MM.1S (cell line): ENCODE measurements at regions not wholly inside any gene's neighbourhood (a gene's known extent, or its start where the extent isn't known, plus 50 kb on each side); places are given as distances from the start of the nearest gene placed in this dataset.

Experiments used
- DNase-seq: peaks from one replicate; pipeline ENCODE4 v3.0.0-alpha.2; 2015
- H2AFZ ChIP-seq: fragments of 300-600 bp; sonication (generic); 2 replicates; pipeline ENCODE4 v1.6.0; 2016; ENCODE audit warnings: antibody characterized with exemption, low read length
- H3F3A ChIP-seq: fragments of 300-600 bp; sonication (generic); 2 replicates; pipeline ENCODE4 v1.6.1; 2016; ENCODE audit warnings: mild to moderate bottlenecking, antibody characterized with exemption, low read length, moderate library complexity, mixed read lengths; ENCODE audit not compliant: insufficient read depth
- H3K27ac ChIP-seq: fragments of 300-600 bp; sonication (generic); 2 replicates; pipeline ENCODE4 v1.5.1; 2016; ENCODE audit warnings: mild to moderate bottlenecking, low read length
- H3K27me3 ChIP-seq: fragments of 300-600 bp; sonication (generic); replicated peaks from 2 replicates; pipeline ENCODE4 v1.6.0; 2016; ENCODE audit warnings: low read length; ENCODE audit not compliant: insufficient read depth
- H3K36me3 ChIP-seq: fragments of 300-600 bp; sonication (generic); replicated peaks from 2 replicates; pipeline ENCODE4 v1.6.1; 2016; ENCODE audit warnings: mild to moderate bottlenecking, low read length, mixed read lengths; ENCODE audit not compliant: insufficient read depth
- H3K4me1 ChIP-seq: fragments of 300-600 bp; sonication (generic); 2 replicates; pipeline ENCODE4 v1.6.1; 2016; ENCODE audit warnings: low read length, mixed read lengths
- H3K4me2 ChIP-seq: fragments of 300-600 bp; sonication (generic); 2 replicates; pipeline ENCODE4 v1.6.0; 2016; ENCODE audit warnings: low read depth, low read length
- H3K4me3 ChIP-seq: fragments of 300-600 bp; sonication (generic); 2 replicates; pipeline ENCODE4 v1.5.1; 2016; ENCODE audit warnings: low read length, mixed read lengths
- H3K79me2 ChIP-seq: fragments of 300-600 bp; sonication (generic); 2 replicates; pipeline ENCODE4 v1.6.1; 2016; ENCODE audit warnings: mixed run types, low read length, mixed read lengths
- H3K9ac ChIP-seq: fragments of 300-600 bp; sonication (generic); 2 replicates; pipeline ENCODE4 v1.6.1; 2016; ENCODE audit warnings: low read length, mixed read lengths
- H3K9me2 ChIP-seq: fragments of 300-600 bp; sonication (generic); replicated peaks from 2 replicates; pipeline ENCODE4 v1.6.1; 2016; ENCODE audit warnings: mild to moderate bottlenecking, low read length, mixed read lengths; ENCODE audit not compliant: insufficient read depth
- H3K9me3 ChIP-seq: fragments of 300-600 bp; sonication (generic); replicated peaks from 2 replicates; pipeline ENCODE4 v1.6.1; 2016; ENCODE audit warnings: mild to moderate bottlenecking, low read length, mixed read lengths; ENCODE audit not compliant: insufficient read depth
- H4K20me1 ChIP-seq: fragments of 300-600 bp; sonication (generic); 2 replicates; pipeline ENCODE4 v1.6.1; 2016; ENCODE audit warnings: mild to moderate bottlenecking, low read length, moderate library complexity, mixed read lengths; ENCODE audit not compliant: insufficient read depth
- EZH2 ChIP-seq: fragments of 300-600 bp; sonication (generic); optimal IDR thresholded peaks from 2 replicates; pipeline ENCODE3; 2017; ENCODE audit warnings: low read depth, mild to moderate bottlenecking, antibody characterized with exemption, low read length, mixed read lengths
- EZH2phosphoT487 ChIP-seq: fragments of 300-600 bp; sonication (generic); IDR thresholded peaks from 2 replicates; pipeline ENCODE4 v1.6.1; 2018; ENCODE audit warnings: antibody characterized with exemption, low read length
- TF ChIP-seq, protein P1 (sequence below): fragments of 300-600 bp; sonication (generic); IDR thresholded peaks from 2 replicates; pipeline ENCODE4 v1.5.1; 2016; ENCODE audit warnings: antibody characterized with exemption, low read length, mixed read lengths

DNA sequence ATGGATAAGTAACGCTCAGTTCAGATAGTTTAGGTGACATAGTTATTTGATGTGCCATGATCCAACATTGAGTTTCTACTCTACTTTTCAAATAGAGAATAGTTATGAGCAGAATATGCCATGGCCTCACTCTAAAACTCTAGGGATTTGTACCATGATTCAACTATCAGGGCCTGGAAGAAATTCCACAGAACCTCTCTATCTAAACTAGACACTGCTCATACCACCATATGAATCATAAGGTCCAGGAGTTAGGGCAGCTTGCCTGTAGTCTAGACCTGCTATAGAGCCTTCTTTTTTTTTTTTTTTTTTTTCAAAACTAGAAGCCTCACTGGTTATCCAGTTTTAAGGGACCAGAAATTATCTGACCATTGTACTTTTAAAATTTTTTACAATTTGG is 571.8 kb upstream of the IMPG1 start:
- no peak overlapping the region for H3K4me3 ChIP-seq
- no peaks in the 10 kb centered on the region for H3K4me1 ChIP-seq
- no peaks in the 10 kb centered on the region for H3K79me2 ChIP-seq
- TF ChIP-seq EZH2phosphoT487: no peak
- no peak for TF ChIP-seq EZH2
- TF ChIP-seq, protein P1, sequence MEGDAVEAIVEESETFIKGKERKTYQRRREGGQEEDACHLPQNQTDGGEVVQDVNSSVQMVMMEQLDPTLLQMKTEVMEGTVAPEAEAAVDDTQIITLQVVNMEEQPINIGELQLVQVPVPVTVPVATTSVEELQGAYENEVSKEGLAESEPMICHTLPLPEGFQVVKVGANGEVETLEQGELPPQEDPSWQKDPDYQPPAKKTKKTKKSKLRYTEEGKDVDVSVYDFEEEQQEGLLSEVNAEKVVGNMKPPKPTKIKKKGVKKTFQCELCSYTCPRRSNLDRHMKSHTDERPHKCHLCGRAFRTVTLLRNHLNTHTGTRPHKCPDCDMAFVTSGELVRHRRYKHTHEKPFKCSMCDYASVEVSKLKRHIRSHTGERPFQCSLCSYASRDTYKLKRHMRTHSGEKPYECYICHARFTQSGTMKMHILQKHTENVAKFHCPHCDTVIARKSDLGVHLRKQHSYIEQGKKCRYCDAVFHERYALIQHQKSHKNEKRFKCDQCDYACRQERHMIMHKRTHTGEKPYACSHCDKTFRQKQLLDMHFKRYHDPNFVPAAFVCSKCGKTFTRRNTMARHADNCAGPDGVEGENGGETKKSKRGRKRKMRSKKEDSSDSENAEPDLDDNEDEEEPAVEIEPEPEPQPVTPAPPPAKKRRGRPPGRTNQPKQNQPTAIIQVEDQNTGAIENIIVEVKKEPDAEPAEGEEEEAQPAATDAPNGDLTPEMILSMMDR: no peak
- no peak for DNase-seq
- no peak overlapping the region for H3K4me2 ChIP-seq
- no peaks in the 10 kb centered on the region for H3K36me3 ChIP-seq
- no peaks in the 10 kb centered on the region for H3K9me2 ChIP-seq
- no peak overlapping the region for H3K27ac ChIP-seq
- H3K9ac ChIP-seq: no peak overlapping the region
- no peak overlapping the region for H2AFZ ChIP-seq
- no peaks in the 10 kb centered on the region for H3K9me3 ChIP-seq
- H4K20me1 ChIP-seq: no peaks in the 10 kb centered on the region
- no peaks in the 10 kb centered on the region for H3K27me3 ChIP-seq
- no peaks in the 10 kb centered on the region for H3F3A ChIP-seq

- DNase-seq: no peak
- Histone ChIP-seq H3K4me3 (no peak overlapping the region), H3K9ac (no peak overlapping the region), H3F3A (no peaks in the 10 kb centered on the region), H3K9me3 (no peaks in the 10 kb centered on the region), H3K4me2 (no peak overlapping the region), H3K27me3 (no peaks in the 10 kb centered on the region), H3K27ac (no peak overlapping the region), H4K20me1 (no peaks in the 10 kb centered on the region), H3K4me1 (no peaks in the 10 kb centered on the region), H3K9me2 (no peaks in the 10 kb centered on the region), H2AFZ (no peak overlapping the region), H3K36me3 (no peaks in the 10 kb centered on the region), H3K79me2 (no peaks in the 10 kb centered on the region)
- TF ChIP-seq, protein P1: no peak
- TF ChIP-seq EZH2 (no peak), EZH2phosphoT487 (no peak)
Observed at GRCh38 chr6:76639941-76640340, 567.5 kb upstream of the IMPG1 start.

GRCh38 chr6:76634695-76635094 is 562.2 kb upstream of the IMPG1 start:
- Histone ChIP-seq H3K27me3 (no peaks in the 10 kb centered on the region), H3K9me3 (no peaks in the 10 kb centered on the region), H4K20me1 (no peaks in the 10 kb centered on the region), H3K9ac (no peak overlapping the region), H3K27ac (no peak overlapping the region), H3F3A (no peaks in the 10 kb centered on the region), H3K36me3 (no peaks in the 10 kb centered on the region), H2AFZ (no peak overlapping the region), H3K4me3 (no peak overlapping the region), H3K4me1 (no peaks in the 10 kb centered on the region), H3K9me2 (no peaks in the 10 kb centered on the region), H3K79me2 (no peaks in the 10 kb centered on the region), H3K4me2 (no peak overlapping the region)
- DNase-seq: no peak
- TF ChIP-seq EZH2 (no peak), EZH2phosphoT487 (no peak)
- TF ChIP-seq, protein P1: no peak
